RWPE2 (cell line): ENCODE measurements at regions not wholly inside any gene's neighbourhood (a gene's known extent, or its start where the extent isn't known, plus 50 kb on each side); places are given as distances from the start of the nearest gene placed in this dataset.

Experiments
- ATAC-seq: fragments of 200-7000 bp; cut with Tn5 transposase; 3 replicates; pipeline ENCODE4 v1.9.1; 2021; ENCODE audit warnings: low read depth
- DNase-seq: peaks from one replicate; pipeline ENCODE4 v3.0.0-alpha.2; 2020; ENCODE audit warnings: low spot score
- H3K27ac ChIP-seq: fragments of 450-650 bp; 2 replicates; pipeline ENCODE4 v1.5.1; 2017; ENCODE audit warnings: mild to moderate bottlenecking; ENCODE audit not compliant: poor library complexity, severe bottlenecking
- H3K27me3 ChIP-seq: fragments of 250-450 bp; sonication (Bioruptor Pico); 2 replicates; pipeline ENCODE4 v1.5.1; 2021; ENCODE audit warnings: mild to moderate bottlenecking, moderate library complexity; ENCODE audit not compliant: insufficient read depth, poor library complexity, severe bottlenecking
- H3K36me3 ChIP-seq: fragments of 250-450 bp; sonication (Bioruptor Pico); 2 replicates; pipeline ENCODE4 v1.5.1; 2020; ENCODE audit warnings: low read depth, mild to moderate bottlenecking, moderate library complexity
- H3K4me1 ChIP-seq: fragments of 250-450 bp; sonication (Bioruptor Pico); 2 replicates; pipeline ENCODE4 v1.5.1; 2021; ENCODE audit warnings: mild to moderate bottlenecking, moderate library complexity; ENCODE audit not compliant: insufficient read depth, poor library complexity, severe bottlenecking
- H3K4me3 ChIP-seq: fragments of 250-450 bp; sonication (Bioruptor Pico); 2 replicates; pipeline ENCODE4 v1.5.1; 2021; ENCODE audit warnings: mild to moderate bottlenecking, moderate library complexity; ENCODE audit not compliant: severe bottlenecking
- H3K9me3 ChIP-seq: fragments of 250-450 bp; sonication (Bioruptor Pico); 2 replicates; pipeline ENCODE4 v1.5.1; 2021; ENCODE audit warnings: mild to moderate bottlenecking, moderate library complexity; ENCODE audit not compliant: severe bottlenecking
- CTCF ChIP-seq: fragments of 450-650 bp; IDR thresholded peaks from one replicate; pipeline ENCODE4 v1.5.1; 2017; ENCODE audit warnings: mild to moderate bottlenecking, moderate library complexity; ENCODE audit not compliant: poor library complexity, severe bottlenecking

GRCh38 chr7:4319280-4319679 is 362.8 kb upstream of the FOXK1 start:
- H3K4me1 ChIP-seq, result no peaks in the 10 kb centered on the region
- no peak overlapping the region for H3K4me3 ChIP-seq
- no peak for TF ChIP-seq CTCF
- H3K9me3 ChIP-seq, result no peaks in the 10 kb centered on the region
- H3K27me3 ChIP-seq, result no peaks in the 10 kb centered on the region
- ATAC-seq, result no peak
- H3K36me3 ChIP-seq, result no peaks in the 10 kb centered on the region
- DNase-seq, result no peak
- no peak overlapping the region for H3K27ac ChIP-seq

- H3K27me3 ChIP-seq, result no peaks in the 10 kb centered on the region
- H3K4me1 ChIP-seq, result no peaks in the 10 kb centered on the region
- ATAC-seq (no peak), DNase-seq (no peak)
- no peak overlapping the region for H3K4me3 ChIP-seq
- no peak overlapping the region for H3K27ac ChIP-seq
- H3K9me3 ChIP-seq, result no peaks in the 10 kb centered on the region
- TF ChIP-seq CTCF, result no peak
- no peaks in the 10 kb centered on the region for H3K36me3 ChIP-seq
Measured at GRCh38 chr7:4325732-4326131, 356.4 kb upstream of the FOXK1 start.

GRCh38 chr7:4331711-4332110 is 350.4 kb upstream of the FOXK1 start:
- no peak for DNase-seq
- no peak overlapping the region for H3K4me3 ChIP-seq
- TF ChIP-seq CTCF, result no peak
- no peaks in the 10 kb centered on the region for H3K36me3 ChIP-seq
- no peaks in the 10 kb centered on the region for H3K27me3 ChIP-seq
- no peaks in the 10 kb centered on the region for H3K9me3 ChIP-seq
- H3K27ac ChIP-seq, result no peak overlapping the region
- no peak for ATAC-seq
- H3K4me1 ChIP-seq, result no peaks in the 10 kb centered on the region

- Histone ChIP-seq H3K9me3 (no peaks in the 10 kb centered on the region), H3K36me3 (no peaks in the 10 kb centered on the region), H3K27ac (no peak overlapping the region), H3K4me3 (no peak overlapping the region), H3K27me3 (no peaks in the 10 kb centered on the region), H3K4me1 (no peaks in the 10 kb centered on the region)
- no peak for TF ChIP-seq CTCF
- DNase-seq (no peak), ATAC-seq (no peak)
Measured at GRCh38 chr7:4338556-4338955, 343.5 kb upstream of the FOXK1 start.

GRCh38 chr7:4343272-4344247 is 338.5 kb upstream of the FOXK1 start:
- Histone ChIP-seq H3K36me3 (no peaks in the 10 kb centered on the region), H3K4me3 (no peak overlapping the region), H3K27me3 (no peaks in the 10 kb centered on the region), H3K9me3 (no peaks in the 10 kb centered on the region), H3K27ac (no peak overlapping the region), H3K4me1 (no peaks in the 10 kb centered on the region)
- TF ChIP-seq CTCF, result no peak
- no peak for ATAC-seq
- DNase-seq, result no peak
